DOHH2 (cell line): ENCODE measurements at regions not wholly inside any gene's neighbourhood (a gene's known extent, or its start where the extent isn't known, plus 50 kb on each side); places are given as distances from the start of the nearest gene placed in this dataset.

Experiments
- EZH2phosphoT487 ChIP-seq: fragments of 200-600 bp; sonication (generic); IDR thresholded peaks from 2 replicates; pipeline ENCODE4 v1.6.1; 2017; ENCODE audit warnings: borderline replicate concordance, mild to moderate bottlenecking, antibody characterized with exemption, low read length, moderate library complexity, mixed read lengths
- TF ChIP-seq, protein P1 (sequence below): fragments of 200-600 bp; sonication (generic); IDR thresholded peaks from one replicate; pipeline ENCODE4 v1.5.1; 2014; ENCODE audit warnings: antibody characterized with exemption, mild to moderate bottlenecking, low read depth, low read length; ENCODE audit not compliant: poor library complexity, severe bottlenecking

DNA sequence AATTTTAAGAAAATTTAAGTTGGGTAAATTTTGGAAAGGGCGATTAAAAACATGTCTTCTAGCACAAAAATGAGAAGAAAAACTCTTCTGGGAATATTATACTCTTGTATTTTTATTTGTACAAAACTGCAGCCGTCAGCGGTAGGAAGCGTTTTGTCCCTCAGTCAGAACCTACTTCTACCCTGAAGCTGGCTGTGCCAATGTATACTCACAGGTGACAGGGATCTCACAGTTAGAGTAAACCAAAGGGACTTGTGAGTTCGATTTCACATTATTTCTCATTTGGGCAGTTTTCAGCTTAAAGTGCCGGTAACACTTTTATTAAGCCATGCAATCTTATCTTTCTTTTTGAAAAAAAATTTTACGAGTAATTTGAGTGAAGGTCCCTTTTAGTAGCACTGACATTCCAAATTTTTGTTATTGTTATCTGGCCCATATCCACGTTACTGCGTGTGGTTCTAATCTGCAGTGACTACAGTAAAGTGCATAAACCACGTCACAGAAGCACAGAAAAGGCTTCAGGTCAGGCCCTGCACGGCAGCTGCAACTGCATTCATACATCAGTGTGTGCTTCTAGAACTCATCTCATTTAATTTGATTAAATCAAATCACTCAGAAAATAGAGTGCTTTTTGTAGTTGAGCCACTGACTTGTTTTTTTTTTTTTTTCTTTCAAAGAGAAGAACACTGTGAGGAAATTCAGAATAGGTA, 387.3 kb downstream of the LIG4 start:
- TF ChIP-seq, protein P1, sequence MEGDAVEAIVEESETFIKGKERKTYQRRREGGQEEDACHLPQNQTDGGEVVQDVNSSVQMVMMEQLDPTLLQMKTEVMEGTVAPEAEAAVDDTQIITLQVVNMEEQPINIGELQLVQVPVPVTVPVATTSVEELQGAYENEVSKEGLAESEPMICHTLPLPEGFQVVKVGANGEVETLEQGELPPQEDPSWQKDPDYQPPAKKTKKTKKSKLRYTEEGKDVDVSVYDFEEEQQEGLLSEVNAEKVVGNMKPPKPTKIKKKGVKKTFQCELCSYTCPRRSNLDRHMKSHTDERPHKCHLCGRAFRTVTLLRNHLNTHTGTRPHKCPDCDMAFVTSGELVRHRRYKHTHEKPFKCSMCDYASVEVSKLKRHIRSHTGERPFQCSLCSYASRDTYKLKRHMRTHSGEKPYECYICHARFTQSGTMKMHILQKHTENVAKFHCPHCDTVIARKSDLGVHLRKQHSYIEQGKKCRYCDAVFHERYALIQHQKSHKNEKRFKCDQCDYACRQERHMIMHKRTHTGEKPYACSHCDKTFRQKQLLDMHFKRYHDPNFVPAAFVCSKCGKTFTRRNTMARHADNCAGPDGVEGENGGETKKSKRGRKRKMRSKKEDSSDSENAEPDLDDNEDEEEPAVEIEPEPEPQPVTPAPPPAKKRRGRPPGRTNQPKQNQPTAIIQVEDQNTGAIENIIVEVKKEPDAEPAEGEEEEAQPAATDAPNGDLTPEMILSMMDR: no peak
- no peak for TF ChIP-seq EZH2phosphoT487
